Spleen (tissue), 3 donors: ENCODE measurements at regions not wholly inside any gene's neighbourhood (a gene's known extent, or its start where the extent isn't known, plus 50 kb on each side); places are given as distances from the start of the nearest gene placed in this dataset.

Experiments used
- POLR2A ChIP-seq, 3 donors: fragments of 450-650 bp; IDR thresholded peaks; one replicate each; pipeline ENCODE4 v1.5.1; 2017; ENCODE audit warnings: antibody characterized with exemption in 3 of 3, mild to moderate bottlenecking in 1 of 3
- POLR2AphosphoS5 ChIP-seq, 3 donors: sonication (generic); formaldehyde crosslinking; IDR thresholded peaks; one replicate each; pipeline ENCODE4 v1.5.1; 2017; ENCODE audit warnings: antibody characterized with exemption in 3 of 3

DNA sequence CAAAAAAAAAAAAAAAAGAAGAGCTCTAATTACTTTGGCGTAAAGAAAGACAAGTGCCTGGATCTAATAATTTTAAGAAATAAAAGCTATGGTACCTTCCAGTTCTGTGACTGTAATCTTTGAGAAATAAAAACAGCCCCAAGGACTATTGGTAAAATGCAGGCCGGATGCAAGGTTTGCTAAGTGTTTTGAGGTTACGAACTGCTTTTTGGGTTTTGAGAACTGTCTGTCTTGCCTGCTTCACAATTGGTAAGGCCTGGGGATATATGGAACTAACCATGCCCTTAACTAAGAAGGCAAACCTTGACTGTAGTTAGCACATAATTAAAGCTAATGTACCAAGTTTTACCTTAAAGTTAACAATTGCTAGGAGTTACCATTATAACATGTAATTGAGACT is 388.4 kb upstream of the CBLB start:
- TF ChIP-seq POLR2AphosphoS5 (IDR thresholded peaks at IDR 0.05) = no peak
- no peak for TF ChIP-seq POLR2A (IDR thresholded peaks at IDR 0.05)
